Endothelial cell of umbilical vein (primary cell): ENCODE measurements at regions not wholly inside any gene's neighbourhood (a gene's known extent, or its start where the extent isn't known, plus 50 kb on each side); places are given as distances from the start of the nearest gene placed in this dataset.

ENCODE experiments used
- BruUV-seq: library from RNA; stranded (reverse); fragments of 400-500 nt; replicated peaks from 2 replicates; lab custom pipeline; 2021; lab: Mats Ljungman, UMichigan
- CTCF ChIA-PET: fragments of 300-600, 350-600 bp; sonication (Branson Sonifier 250); formaldehyde crosslinking; loops from one replicate; lab custom pipeline; 2021; ENCODE audit warnings: antibody characterized with exemption, inconsistent platforms; lab: Charles Lee
- POLR2A ChIA-PET: fragments of 300-600, 350-600 bp; sonication (Branson Sonifier 250); formaldehyde crosslinking; loops from one replicate; lab custom pipeline; 2021; ENCODE audit warnings: antibody characterized with exemption, inconsistent platforms; lab: Charles Lee
- DNase-seq: peaks from one replicate; pipeline ENCODE4 v3.0.0-alpha.2; 2011; ENCODE audit warnings: low read depth, low spot score
- FAIRE-seq: peaks from 2 replicates; lab custom pipeline; 2011; peaks lifted over from hg19 to GRCh38; lab: Jason Lieb, UNC
- H2AFZ ChIP-seq: 2 replicates; pipeline ENCODE4 v1.6.0; 2012; ENCODE audit warnings: low read depth, low read length, control low read depth, inconsistent platforms
- H3K27ac ChIP-seq: 2 replicates; pipeline ENCODE4 v1.5.1; 2011; ENCODE audit warnings: low read depth, mild to moderate bottlenecking, control low read depth, low read length, moderate library complexity; ENCODE audit not compliant: insufficient read depth
- H3K27me3 ChIP-seq, 2 experiments: 2 replicates each; pipeline versions ENCODE4 v1.6.0 to v1.6.1; 2011; ENCODE audit warnings: low read length in 2 of 2, mixed read lengths in 1 of 2; ENCODE audit not compliant: control insufficient read depth in 2 of 2, insufficient read depth in 2 of 2
- H3K36me3 ChIP-seq, 2 experiments: 2 replicates in 1 of 2; 3 replicates in 1 of 2; pipeline ENCODE4 v1.5.1; 2011; ENCODE audit warnings: low read length in 2 of 2, mild to moderate bottlenecking in 1 of 2, moderate library complexity in 1 of 2; ENCODE audit not compliant: control insufficient read depth in 2 of 2, insufficient read depth in 2 of 2; ENCODE audit errors: extremely low read depth in 1 of 2
- H3K4me1 ChIP-seq: 3 replicates; pipeline ENCODE4 v1.5.1; 2011; ENCODE audit warnings: mild to moderate bottlenecking, low read length; ENCODE audit not compliant: control insufficient read depth, insufficient read depth; ENCODE audit errors: extremely low read depth
- H3K4me2 ChIP-seq: 2 replicates; pipeline ENCODE4 v1.6.1; 2011; ENCODE audit warnings: low read length, control low read depth, mixed read lengths; ENCODE audit not compliant: insufficient read depth
- H3K4me3 ChIP-seq, 3 experiments: fragments of 200-600 bp in 1 of 3; sonication (generic), shearing (Covaris generic) in 1 of 3; replicated peaks in 1 of 3; 2 replicates each; pipeline ENCODE4 v1.5.1; 2011 to 2016; ENCODE audit warnings: control low read depth in 3 of 3, low read length in 3 of 3, mild to moderate bottlenecking in 2 of 3, inconsistent platforms in 1 of 3, low read depth in 1 of 3, moderate library complexity in 1 of 3; ENCODE audit not compliant: insufficient read depth in 1 of 3
- H3K79me2 ChIP-seq: 2 replicates; pipeline ENCODE4 v1.6.0; 2012; ENCODE audit warnings: low read length, inconsistent platforms; ENCODE audit not compliant: control insufficient read depth, insufficient read depth
- H3K9ac ChIP-seq: replicated peaks from 2 replicates; pipeline ENCODE3; 2011; ENCODE audit warnings: low read length, control low read depth; ENCODE audit not compliant: insufficient read depth; ENCODE audit errors: extremely low read depth
- H3K9me1 ChIP-seq: replicated peaks from 3 replicates; pipeline ENCODE4 v1.6.0; 2011; ENCODE audit warnings: mild to moderate bottlenecking, low read length; ENCODE audit not compliant: control insufficient read depth, insufficient read depth; ENCODE audit errors: extremely low read depth
- H3K9me3 ChIP-seq: replicated peaks from 2 replicates; pipeline ENCODE4 v1.5.1; 2012; ENCODE audit warnings: low read length, inconsistent platforms; ENCODE audit not compliant: control insufficient read depth, insufficient read depth
- H4K20me1 ChIP-seq: replicated peaks from 2 replicates; pipeline ENCODE3; 2011; ENCODE audit warnings: mild to moderate bottlenecking, low read length; ENCODE audit not compliant: control insufficient read depth, insufficient read depth; ENCODE audit errors: extremely low read depth
- CTCF ChIP-seq, 2 donors: IDR thresholded peaks; 1 replicate in 1 of 2; 2 replicates in 1 of 2; pipeline ENCODE4 v1.5.1; 2011; ENCODE audit warnings: low read length in 2 of 2, mild to moderate bottlenecking in 2 of 2, moderate library complexity in 2 of 2, control low read depth in 1 of 2, inconsistent platforms in 1 of 2, low read depth in 1 of 2; ENCODE audit not compliant: insufficient read depth in 1 of 2; ENCODE audit errors: extremely low read depth in 1 of 2
- EZH2 ChIP-seq: IDR thresholded peaks from 2 replicates; pipeline ENCODE4 v1.6.1; 2012; ENCODE audit warnings: borderline replicate concordance, low read depth, mild to moderate bottlenecking, moderate library complexity, low read length, inconsistent platforms; ENCODE audit not compliant: severe bottlenecking
- FOS ChIP-seq: IDR thresholded peaks from 2 replicates; pipeline ENCODE4 v1.6.1; 2011; ENCODE audit warnings: mild to moderate bottlenecking, low read length, moderate library complexity, borderline replicate concordance; ENCODE audit not compliant: insufficient read depth
- GATA2 ChIP-seq: IDR thresholded peaks from 2 replicates; pipeline ENCODE4 v1.7.0; 2011; ENCODE audit warnings: low read depth, mild to moderate bottlenecking, moderate library complexity, mixed read lengths, low read length; ENCODE audit not compliant: insufficient read length, insufficient read depth
- JUN ChIP-seq: IDR thresholded peaks from 2 replicates; pipeline ENCODE4 v1.6.1; 2011; ENCODE audit warnings: borderline replicate concordance, low read depth; ENCODE audit not compliant: insufficient read length, insufficient read depth
- MAX ChIP-seq: IDR thresholded peaks from 2 replicates; pipeline ENCODE4 v1.6.1; 2011; ENCODE audit not compliant: insufficient read depth, insufficient read length
- MYC ChIP-seq: IDR thresholded peaks from one replicate; pipeline ENCODE4 v1.6.1; 2011; ENCODE audit warnings: mild to moderate bottlenecking, low read depth, low read length
- POLR2A ChIP-seq: IDR thresholded peaks from 2 replicates; pipeline ENCODE4 v1.6.1; 2012; ENCODE audit warnings: low read depth, mild to moderate bottlenecking, control low read depth, low read length
- POLR2AphosphoS5 ChIP-seq: IDR thresholded peaks from 2 replicates; pipeline ENCODE4 v1.6.1; 2012; ENCODE audit warnings: low read depth, mild to moderate bottlenecking, control low read depth, low read length, moderate library complexity; ENCODE audit not compliant: insufficient read depth
- dilution Hi-C: fragments of 300-500 bp; cut with MboI; formaldehyde crosslinking; loops from one replicate; pipeline ENCODE4 v1.15.0; 2019; ENCODE audit warnings: low sequenced_read_pairs; ENCODE audit not compliant: extremely low pct_ligation_motif_present
- intact Hi-C: fragments of 100-400 bp; cut with micrococcal nuclease; formaldehyde crosslinking; loops from one replicate; pipeline ENCODE4 v1.10.0; 2022

GRCh38 chr5:120761986-120762385 is 297.9 kb downstream of the PRR16 start:
- TF ChIP-seq POLR2A (no peak), MYC (no peak), POLR2AphosphoS5 (no peak), FOS (no peak), GATA2 (no peak), EZH2 (no peak), MAX (no peak), CTCF (IDR thresholded peaks at IDR 0.05; ENCODE audit: extremely low read depth in 1 of 2, insufficient read depth in 1 of 2, low read depth in 1 of 2, low read length in 2 of 2) (no peak), JUN (no peak)
- CTCF ChIA-PET = no interaction called here
- H3K27me3 ChIP-seq = no peaks in the 10 kb centered on the region
- FAIRE-seq (no peak), DNase-seq (no peak)
- no TSS peak for BruUV-seq
- H3K79me2 ChIP-seq = no peaks in the 10 kb centered on the region
- H3K4me1 ChIP-seq = no peaks in the 10 kb centered on the region
- POLR2A ChIA-PET = no interaction called here
- H2AFZ ChIP-seq = no peak overlapping the region
- dilution Hi-C loops = no loop called here
- no peaks in the 10 kb centered on the region for H3K9me1 ChIP-seq
- H4K20me1 ChIP-seq = no peaks in the 10 kb centered on the region
- no peak overlapping the region for H3K27ac ChIP-seq
- H3K4me2 ChIP-seq = no peak overlapping the region
- H3K4me3 ChIP-seq = no peak overlapping the region
- no peak overlapping the region for H3K9ac ChIP-seq
- H3K36me3 ChIP-seq = no peaks in the 10 kb centered on the region
- H3K9me3 ChIP-seq = no peaks in the 10 kb centered on the region
- intact Hi-C loops = no loop called here
